Uterus (tissue), 2 donors: ENCODE measurements at regions not wholly inside any gene's neighbourhood (a gene's known extent, or its start where the extent isn't known, plus 50 kb on each side); places are given as distances from the start of the nearest gene placed in this dataset.

Experiments used
- POLR2A ChIP-seq, 2 donors: fragments of 450-650 bp; IDR thresholded peaks; one replicate each; pipeline ENCODE4 v1.6.1; 2016; ENCODE audit warnings: antibody characterized with exemption in 2 of 2, mild to moderate bottlenecking in 1 of 2, moderate library complexity in 1 of 2
- TF ChIP-seq, protein P1 (sequence below), 4 experiments: fragments of 200-600 bp in 2 of 4; fragments of 450-650 bp in 2 of 4; sonication (generic) in 2 of 4; IDR thresholded peaks; one replicate each; pipeline ENCODE4 v1.5.1; 2016 to 2019; ENCODE audit warnings: antibody characterized with exemption in 4 of 4, mild to moderate bottlenecking in 2 of 4, moderate library complexity in 1 of 4

DNA sequence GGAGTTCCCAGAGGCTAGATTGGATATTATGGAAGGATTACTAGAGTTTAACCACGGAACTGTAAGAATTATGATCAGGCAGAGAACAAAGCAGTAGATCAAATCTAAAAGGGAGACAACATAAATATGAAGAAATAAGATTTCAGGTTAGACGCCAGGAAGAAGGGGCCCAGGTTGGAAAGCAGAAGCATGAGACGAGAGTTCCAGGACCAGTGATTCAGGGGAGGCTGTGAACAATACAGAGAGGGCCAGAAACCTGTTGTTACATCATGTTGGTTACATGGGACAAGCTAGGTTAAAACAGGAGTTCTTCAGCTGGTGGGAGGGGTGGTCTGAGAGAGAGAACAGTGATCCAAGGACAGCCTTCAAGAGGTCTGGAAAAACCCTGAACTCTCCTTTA, 128.4 kb upstream of the MROH9 start:
- TF ChIP-seq, protein P1, sequence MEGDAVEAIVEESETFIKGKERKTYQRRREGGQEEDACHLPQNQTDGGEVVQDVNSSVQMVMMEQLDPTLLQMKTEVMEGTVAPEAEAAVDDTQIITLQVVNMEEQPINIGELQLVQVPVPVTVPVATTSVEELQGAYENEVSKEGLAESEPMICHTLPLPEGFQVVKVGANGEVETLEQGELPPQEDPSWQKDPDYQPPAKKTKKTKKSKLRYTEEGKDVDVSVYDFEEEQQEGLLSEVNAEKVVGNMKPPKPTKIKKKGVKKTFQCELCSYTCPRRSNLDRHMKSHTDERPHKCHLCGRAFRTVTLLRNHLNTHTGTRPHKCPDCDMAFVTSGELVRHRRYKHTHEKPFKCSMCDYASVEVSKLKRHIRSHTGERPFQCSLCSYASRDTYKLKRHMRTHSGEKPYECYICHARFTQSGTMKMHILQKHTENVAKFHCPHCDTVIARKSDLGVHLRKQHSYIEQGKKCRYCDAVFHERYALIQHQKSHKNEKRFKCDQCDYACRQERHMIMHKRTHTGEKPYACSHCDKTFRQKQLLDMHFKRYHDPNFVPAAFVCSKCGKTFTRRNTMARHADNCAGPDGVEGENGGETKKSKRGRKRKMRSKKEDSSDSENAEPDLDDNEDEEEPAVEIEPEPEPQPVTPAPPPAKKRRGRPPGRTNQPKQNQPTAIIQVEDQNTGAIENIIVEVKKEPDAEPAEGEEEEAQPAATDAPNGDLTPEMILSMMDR (IDR thresholded peaks at IDR 0.05), result no peak
- no peak for TF ChIP-seq POLR2A (IDR thresholded peaks at IDR 0.05)
